ENCODE measurements at regions not wholly inside any gene's neighbourhood (a gene's known extent, or its start where the extent isn't known, plus 50 kb on each side); places are given as distances from the start of the nearest gene placed in this dataset.
"Not testable (repeated sequence)": the region's sequence is repeated elsewhere in the genome, so short reads cannot be mapped to it uniquely, and the experiment has no call there.

GRCh38 chr18:70395771-70396170, 106.9 kb downstream of the SOCS6 start:
- not testable (repeated sequence) for TF ChIP-seq CTCF, POLR2A (IDR thresholded peaks at IDR 0.05)

Data from tibial nerve (tissue), 3 donors.